Kidney (tissue), 13 donors: ENCODE measurements at regions not wholly inside any gene's neighbourhood (a gene's known extent, or its start where the extent isn't known, plus 50 kb on each side); places are given as distances from the start of the nearest gene placed in this dataset.

ENCODE experiments used
- DNase-seq, 5 donors: peaks; one replicate each; pipeline ENCODE4 v3.0.0-alpha.2; 2013 to 2020
- FAIRE-seq: peaks from 2 replicates; lab custom pipeline; 2012; peaks lifted over from hg19 to GRCh38; lab: Jason Lieb, UNC
- H3K27ac ChIP-seq, 2 donors: one replicate each; pipeline ENCODE4 v1.7.0; 2013; ENCODE audit warnings: low read depth in 2 of 2, low read length in 2 of 2, inconsistent platforms in 1 of 2
- H3K27me3 ChIP-seq: one replicate; pipeline ENCODE4 v1.7.1; 2013; ENCODE audit warnings: low read length, inconsistent platforms; ENCODE audit not compliant: control insufficient read depth, insufficient read depth
- H3K36me3 ChIP-seq, 3 donors: one replicate each; pipeline versions ENCODE4 v1.7.0 to v1.7.1; 2013; ENCODE audit warnings: low read length in 3 of 3, control low read depth in 1 of 3, inconsistent platforms in 1 of 3; ENCODE audit not compliant: insufficient read depth in 3 of 3, control insufficient read depth in 2 of 3
- H3K4me1 ChIP-seq, 3 donors: one replicate each; pipeline versions ENCODE4 v1.7.0 to v1.7.1; 2013; ENCODE audit warnings: low read length in 3 of 3, inconsistent platforms in 1 of 3, low read depth in 1 of 3; ENCODE audit not compliant: control insufficient read depth in 2 of 3, insufficient read depth in 2 of 3
- H3K4me3 ChIP-seq, 3 donors: one replicate each; pipeline versions ENCODE4 v1.7.0 to v1.8.1; 2013; ENCODE audit warnings: low read length in 3 of 3, control low read depth in 1 of 3, inconsistent platforms in 1 of 3
- H3K9ac ChIP-seq, 3 donors: one replicate each; pipeline versions ENCODE4 v1.7.0 to v1.7.1; 2013; ENCODE audit warnings: low read length in 3 of 3, control low read depth in 1 of 3, inconsistent platforms in 1 of 3
- H3K9me3 ChIP-seq, 3 donors: one replicate each; pipeline versions ENCODE4 v1.7.0 to v1.7.1; 2013; ENCODE audit warnings: low read length in 3 of 3, control low read depth in 1 of 3, inconsistent platforms in 1 of 3; ENCODE audit not compliant: control insufficient read depth in 2 of 3, insufficient read depth in 1 of 3
- CTCF ChIP-seq: IDR thresholded peaks from 3 replicates; pipeline ENCODE4 v1.5.1; 2012; ENCODE audit warnings: mild to moderate bottlenecking, moderate library complexity, borderline replicate concordance; ENCODE audit not compliant: insufficient read depth; ENCODE audit errors: extremely low read depth
- intact Hi-C: fragments of 100-400 bp; cut with DNase I; formaldehyde crosslinking; loops from one replicate; pipeline ENCODE4 v1.11.1; 2022
- donor health status: control.
- donor health status: control.
- donor health status: control.
- donor health status: control.
- donor health status: control.
- donor health status: DM: yes; HTN: yes; CAD: no.
- donor health status: Normal renal cell carcinoma (clear cell type).

DNA sequence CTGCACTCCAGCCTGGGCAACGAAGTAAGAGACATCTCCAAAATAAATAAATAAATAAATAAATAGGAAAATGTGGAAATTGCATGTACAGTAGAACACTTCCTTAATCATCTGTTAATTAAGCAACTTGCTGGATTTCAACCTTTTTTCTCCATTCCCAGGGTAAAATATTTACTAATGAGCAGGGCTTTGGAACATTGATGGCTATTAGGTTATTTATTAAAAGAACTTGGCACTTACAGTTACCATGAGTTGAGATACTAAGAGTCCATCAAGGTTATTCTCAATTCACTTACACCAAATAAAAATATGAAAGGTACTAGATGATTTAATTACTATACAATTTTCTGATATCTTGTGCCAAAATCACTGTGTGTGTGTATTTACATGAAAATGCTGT is 607.1 kb downstream of the PCDH18 start:
- TF ChIP-seq CTCF = no peak
- H3K9ac ChIP-seq = no peak overlapping the region
- no peaks in the 10 kb centered on the region for H3K27me3 ChIP-seq
- FAIRE-seq (no peak), DNase-seq (peak in 2 of 5 donors; percentile 16 to 20)
- intact Hi-C loops = no loop called here
- no peak overlapping the region for H3K4me3 ChIP-seq
- H3K9me3 ChIP-seq = no peaks in the 10 kb centered on the region
- no peaks in the 10 kb centered on the region for H3K36me3 ChIP-seq
- peaks cover 0 to 20% (median 0%) of the 10 kb centered on the region in 3 donors for H3K4me1 ChIP-seq
- H3K27ac ChIP-seq = no peak overlapping the region

DNA sequence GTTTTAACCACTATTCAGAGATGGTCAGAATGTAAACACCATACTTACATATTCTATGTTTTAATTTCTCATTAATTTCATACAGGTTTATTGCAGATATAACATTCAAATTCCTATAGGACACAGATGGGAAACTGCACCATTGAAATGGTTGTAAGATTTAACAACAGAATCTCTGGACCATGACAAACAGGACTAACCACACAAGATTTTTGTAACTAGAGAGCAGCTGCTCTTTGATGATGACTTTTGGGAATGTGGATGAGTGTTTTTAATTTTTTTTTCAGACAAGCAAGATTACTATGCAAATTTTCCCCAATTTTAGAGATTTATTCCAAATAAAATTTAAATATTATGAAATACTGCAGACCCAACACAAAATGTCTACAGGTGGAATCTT is 610.2 kb downstream of the PCDH18 start:
- Histone ChIP-seq H3K27me3 (no peaks in the 10 kb centered on the region), H3K4me3 (no peak overlapping the region), H3K27ac (no peak overlapping the region), H3K36me3 (no peaks in the 10 kb centered on the region), H3K9ac (no peak overlapping the region), H3K4me1 (peaks cover 0 to 24% (median 0%) of the 10 kb centered on the region in 3 donors), H3K9me3 (no peaks in the 10 kb centered on the region)
- no peak for DNase-seq
- intact Hi-C loops = no loop called here
- no peak for TF ChIP-seq CTCF
- no peak for FAIRE-seq

DNA sequence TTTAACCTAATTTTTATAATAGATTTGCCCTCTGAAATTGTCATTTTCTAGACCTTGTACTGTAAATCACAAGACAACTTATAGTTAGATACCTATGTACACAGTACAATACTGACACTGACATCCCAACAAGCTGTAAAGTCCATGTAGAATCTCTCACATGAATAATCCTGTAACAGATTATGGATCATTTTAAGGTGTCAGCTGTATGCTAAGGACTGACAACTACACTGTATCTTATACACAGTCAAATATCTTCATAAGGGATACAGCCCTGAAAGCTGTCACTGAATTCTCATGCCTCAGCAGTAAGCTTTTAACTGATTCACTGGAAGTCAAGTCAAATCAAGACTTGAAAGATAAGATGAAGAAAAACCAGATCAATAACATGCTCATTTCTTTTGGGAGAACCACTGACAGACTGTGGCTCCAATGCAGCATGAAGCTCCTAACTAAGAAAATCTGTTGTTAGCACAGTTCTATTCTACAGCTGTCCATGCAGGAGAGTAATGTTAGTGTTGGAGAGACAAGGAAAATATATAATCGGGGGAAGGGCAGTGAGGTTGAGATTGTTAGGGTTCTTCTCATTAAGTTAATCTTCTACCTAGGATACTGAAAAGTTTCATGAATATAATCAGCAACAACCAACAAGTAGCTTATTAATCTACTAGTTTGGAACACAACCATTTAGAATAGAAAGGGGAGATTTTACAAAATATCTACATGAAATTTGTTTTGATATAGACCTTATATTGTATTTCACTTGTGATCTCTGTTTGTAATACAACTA is 612.0 kb downstream of the PCDH18 start:
- peaks cover 0 to 19% (median 0%) of the 10 kb centered on the region in 3 donors for H3K4me1 ChIP-seq
- H3K27ac ChIP-seq = no peak overlapping the region
- H3K9me3 ChIP-seq = no peaks in the 10 kb centered on the region
- no peak overlapping the region for H3K9ac ChIP-seq
- TF ChIP-seq CTCF = no peak
- intact Hi-C loops = no loop called here
- no peaks in the 10 kb centered on the region for H3K36me3 ChIP-seq
- no peak overlapping the region for H3K4me3 ChIP-seq
- FAIRE-seq (no peak), DNase-seq (peak in 1 of 5 donors; percentile 13)
- no peaks in the 10 kb centered on the region for H3K27me3 ChIP-seq

- no peak for TF ChIP-seq CTCF
- no peak overlapping the region for H3K27ac ChIP-seq
- H3K4me1 ChIP-seq = peaks cover 0 to 15% (median 0%) of the 10 kb centered on the region in 3 donors
- H3K9ac ChIP-seq = no peak overlapping the region
- DNase-seq (peak in 1 of 5 donors; percentile 52), FAIRE-seq (no peak)
- intact Hi-C loops = no loop called here
- no peaks in the 10 kb centered on the region for H3K9me3 ChIP-seq
- H3K4me3 ChIP-seq = no peak overlapping the region
- H3K27me3 ChIP-seq = no peaks in the 10 kb centered on the region
- H3K36me3 ChIP-seq = no peaks in the 10 kb centered on the region
These were observed 613.5 kb downstream of the PCDH18 start for GRCh38 chr4:136918772-136919171.
